HCT116 (cell line): ENCODE measurements at regions not wholly inside any gene's neighbourhood (a gene's known extent, or its start where the extent isn't known, plus 50 kb on each side); places are given as distances from the start of the nearest gene placed in this dataset.

ENCODE experiments used
- ATAC-seq: fragments of 200-7000 bp; cut with Tn5 transposase; 2 replicates; pipeline ENCODE4 v1.9.1; 2020; ENCODE audit warnings: mild to moderate bottlenecking, moderate library complexity
- BruUV-seq: library from RNA; stranded (reverse); fragments of 400-500 nt; replicated peaks from 2 replicates; lab custom pipeline; 2021; lab: Mats Ljungman, UMichigan
- CTCF ChIA-PET: fragments of 300-600 bp; sonication (Branson Sonifier 250); formaldehyde crosslinking; loops from one replicate; lab custom pipeline; 2021; ENCODE audit warnings: antibody characterized with exemption; lab: Charles Lee
- POLR2A ChIA-PET: fragments of 300-600, 350-600 bp; sonication (Branson Sonifier 250); formaldehyde crosslinking; loops from one replicate; lab custom pipeline; 2021; ENCODE audit warnings: antibody characterized with exemption; lab: Charles Lee
- RAD21 ChIA-PET, 2 experiments: fragments of 300-600 bp; sonication (Branson Sonifier 250); formaldehyde crosslinking; loops; one replicate each; lab custom pipeline; 2023; ENCODE audit warnings: low total read pairs in 2 of 2; ENCODE audit not compliant: uncharacterized antibody in 2 of 2, unreplicated experiment in 2 of 2, low non-redundant PET in 1 of 2; lab: Charles Lee
- DNase-seq: peaks from one replicate; pipeline ENCODE4 v3.0.0-alpha.2; 2010; ENCODE audit warnings: low read depth, low spot score
- H2AFZ ChIP-seq: fragments of 200-600 bp; shearing (Covaris generic), sonication (generic); 2 replicates; pipeline ENCODE4 v1.6.1; 2017; ENCODE audit warnings: low read depth, mixed run types, mixed read lengths, antibody characterized with exemption, low read length; ENCODE audit not compliant: poor library complexity, severe bottlenecking
- H3K27ac ChIP-seq: 2 replicates; pipeline ENCODE4 v1.5.1; 2012; ENCODE audit warnings: low read depth, low read length
- H3K27me3 ChIP-seq: fragments of 200-600 bp; sonication (generic); 2 replicates; pipeline ENCODE4 v1.6.1; 2016; ENCODE audit warnings: mixed run types, low read length, mixed read lengths; ENCODE audit not compliant: insufficient read depth
- H3K36me3 ChIP-seq, 2 experiments: fragments of 200-500 bp in 1 of 2; fragments of 200-600 bp in 1 of 2; sonication (Bioruptor generic) in 1 of 2; sonication (generic) in 1 of 2; 2 replicates each; pipeline versions ENCODE4 v1.5.1 to v1.6.1; 2014 to 2016; ENCODE audit warnings: low read length in 2 of 2, inconsistent platforms in 1 of 2, mixed read lengths in 1 of 2, mixed run types in 1 of 2; ENCODE audit not compliant: insufficient read depth in 2 of 2, control insufficient read depth in 1 of 2
- H3K4me1 ChIP-seq, 2 experiments: fragments of 200-600 bp in 1 of 2; sonication (generic) in 1 of 2; 2 replicates each; pipeline versions ENCODE4 v1.5.1 to v1.6.1; 2012 to 2017; ENCODE audit warnings: low read length in 2 of 2, inconsistent platforms in 1 of 2, mild to moderate bottlenecking in 1 of 2, mixed read lengths in 1 of 2, mixed run types in 1 of 2, moderate library complexity in 1 of 2; ENCODE audit not compliant: insufficient read depth in 2 of 2, control insufficient read depth in 1 of 2
- H3K4me2 ChIP-seq: fragments of 200-600 bp; sonication (generic); 2 replicates; pipeline ENCODE4 v1.6.1; 2017; ENCODE audit warnings: mixed run types, low read length, mixed read lengths
- H3K4me3 ChIP-seq, 2 experiments: fragments of 200-600 bp in 1 of 2; sonication (generic) in 1 of 2; replicated peaks in 1 of 2; 2 replicates each; pipeline ENCODE4 v1.5.1; 2011 to 2016; ENCODE audit warnings: low read length in 2 of 2, control low read depth in 1 of 2, low read depth in 1 of 2, mild to moderate bottlenecking in 1 of 2, mixed read lengths in 1 of 2, mixed run types in 1 of 2
- H3K79me2 ChIP-seq: fragments of 200-600 bp; sonication (generic); 2 replicates; pipeline ENCODE4 v1.6.1; 2017; ENCODE audit warnings: mild to moderate bottlenecking, mixed run types, low read length, moderate library complexity, mixed read lengths; ENCODE audit not compliant: insufficient read depth
- H3K9ac ChIP-seq: fragments of 200-600 bp; sonication (generic); 2 replicates; pipeline ENCODE4 v1.6.1; 2016; ENCODE audit warnings: low read length, mixed read lengths
- H3K9me2 ChIP-seq: fragments of 200-600 bp; sonication (generic), shearing (Covaris generic); 2 replicates; pipeline ENCODE4 v1.6.1; 2017; ENCODE audit warnings: mixed run types, mild to moderate bottlenecking, moderate library complexity; ENCODE audit not compliant: insufficient read depth
- H3K9me3 ChIP-seq, 2 experiments: fragments of 200-500 bp in 1 of 2; fragments of 200-600 bp in 1 of 2; sonication (Bioruptor generic) in 1 of 2; sonication (generic) in 1 of 2; 2 replicates each; pipeline ENCODE4 v1.6.1; 2014 to 2017; ENCODE audit warnings: low read length in 2 of 2, mixed read lengths in 2 of 2, inconsistent platforms in 1 of 2, low read depth in 1 of 2, mild to moderate bottlenecking in 1 of 2, mixed run types in 1 of 2, moderate library complexity in 1 of 2; ENCODE audit not compliant: control insufficient read depth in 1 of 2, insufficient read depth in 1 of 2
- H4K20me1 ChIP-seq: fragments of 200-600 bp; sonication (generic), shearing (Covaris generic); 2 replicates; pipeline ENCODE4 v1.6.1; 2017; ENCODE audit warnings: mixed run types, mild to moderate bottlenecking, moderate library complexity; ENCODE audit not compliant: insufficient read depth
- ATF3 ChIP-seq: IDR thresholded peaks from 2 replicates; pipeline ENCODE4 v1.6.1; 2012
- ELF1 ChIP-seq: IDR thresholded peaks from 2 replicates; pipeline ENCODE4 v1.6.1; 2012; ENCODE audit warnings: low read depth, borderline replicate concordance
- FOSL1 ChIP-seq: IDR thresholded peaks from 2 replicates; pipeline ENCODE4 v1.6.1; 2012; ENCODE audit warnings: low read depth
- POLR2A ChIP-seq: IDR thresholded peaks from 2 replicates; pipeline ENCODE4 v1.7.0; 2011; ENCODE audit warnings: borderline replicate concordance; ENCODE audit not compliant: insufficient read depth, insufficient read length; ENCODE audit errors: extremely low read depth
- SP1 ChIP-seq: IDR thresholded peaks from 2 replicates; pipeline ENCODE4 v1.6.1; 2012; ENCODE audit warnings: low read depth
- TCF7L2 ChIP-seq: IDR thresholded peaks from 2 replicates; pipeline ENCODE4 v1.7.0; 2011; ENCODE audit warnings: borderline replicate concordance, inconsistent platforms; ENCODE audit not compliant: insufficient read depth, insufficient read length; ENCODE audit errors: extremely low read depth
- YY1 ChIP-seq: IDR thresholded peaks from 2 replicates; pipeline ENCODE4 v1.6.1; 2011; ENCODE audit warnings: low read length, low read depth, moderate library complexity, mild to moderate bottlenecking; ENCODE audit not compliant: insufficient replicate concordance; ENCODE audit errors: extremely low read depth
- ZBTB33 ChIP-seq: IDR thresholded peaks from 2 replicates; pipeline ENCODE4 v1.6.1; 2011; ENCODE audit warnings: mild to moderate bottlenecking, low read length, moderate library complexity; ENCODE audit not compliant: insufficient replicate concordance; ENCODE audit errors: extremely low read depth
- ZFX ChIP-seq: fragments of 450-650 bp; IDR thresholded peaks from 2 replicates; pipeline ENCODE4 v1.6.1; 2017
- ZNF274 ChIP-seq: fragments of 200-500 bp; sonication (Bioruptor generic); IDR thresholded peaks from 2 replicates; pipeline ENCODE4 v1.6.1; 2014; ENCODE audit warnings: mild to moderate bottlenecking, low read depth, low read length, inconsistent platforms
- intact Hi-C: fragments of 100-400 bp; cut with micrococcal nuclease; formaldehyde crosslinking; loops from 2 replicates; pipeline ENCODE4 v1.10.0; 2022
- TF ChIP-seq, protein P1 (sequence below): IDR thresholded peaks from 2 replicates; pipeline ENCODE4 v1.6.1; 2012; ENCODE audit warnings: low read depth

- DNase-seq: no peak
- BruUV-seq: no TSS peak
- TF ChIP-seq ZNF274: no peak
- TF ChIP-seq ATF3: no peak
- TF ChIP-seq FOSL1: no peak
- TF ChIP-seq ZBTB33: no peak
- TF ChIP-seq SP1: no peak
- no peak for TF ChIP-seq ELF1
- TF ChIP-seq, all 23 proteins: peak for 0
- H3K4me3 ChIP-seq: no peak overlapping the region
- no peaks in the 10 kb centered on the region for H3K36me3 ChIP-seq
- ChIA-PET CTCF (interaction anchor here (1.0 kb wide), 1 partner anchor 112 kb away, joined by 3 read pairs; no protein-coding TSS in a partner anchor), POLR2A (no interaction called here), RAD21 (no interaction called here)
- intact Hi-C loops: no loop called here
- H2AFZ ChIP-seq: no peak overlapping the region
- no peaks in the 10 kb centered on the region for H3K9me2 ChIP-seq
- no peaks in the 10 kb centered on the region for H3K4me1 ChIP-seq
- H3K79me2 ChIP-seq: no peaks in the 10 kb centered on the region
- ATAC-seq: no peak
- H3K9ac ChIP-seq: no peak overlapping the region
- H3K4me2 ChIP-seq: no peak overlapping the region
- no peaks in the 10 kb centered on the region for H3K9me3 ChIP-seq
- H3K27me3 ChIP-seq: no peaks in the 10 kb centered on the region
- no peak overlapping the region for H3K27ac ChIP-seq
- H4K20me1 ChIP-seq: no peaks in the 10 kb centered on the region
Observed at GRCh38 chr6:74167976-74168375, 472.0 kb downstream of the CD109 start.

DNA sequence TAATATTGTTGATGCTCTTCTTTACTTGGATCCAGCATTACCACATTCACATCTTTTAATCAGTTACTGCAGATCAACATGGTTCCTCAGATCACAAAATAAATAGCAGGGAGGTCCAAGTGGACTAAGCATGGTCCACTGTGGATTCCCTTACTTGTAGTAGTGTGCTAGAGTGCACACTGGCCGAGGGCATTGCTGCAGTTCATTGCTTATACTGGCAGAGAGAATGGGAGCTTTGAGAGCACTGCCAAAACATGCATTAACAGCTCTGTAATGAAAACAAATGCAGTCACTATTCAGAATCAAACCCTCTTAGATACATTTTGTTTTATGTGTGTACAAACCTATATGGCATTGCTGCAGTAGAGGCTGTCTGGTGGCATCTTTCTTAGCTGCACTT, 471.5 kb downstream of the CD109 start:
- Histone ChIP-seq H4K20me1 (no peaks in the 10 kb centered on the region), H3K27ac (no peak overlapping the region), H3K4me1 (no peaks in the 10 kb centered on the region), H3K36me3 (no peaks in the 10 kb centered on the region), H3K9me2 (no peaks in the 10 kb centered on the region), H2AFZ (no peak overlapping the region), H3K27me3 (no peaks in the 10 kb centered on the region), H3K4me2 (no peak overlapping the region), H3K4me3 (no peak overlapping the region), H3K79me2 (no peaks in the 10 kb centered on the region), H3K9me3 (no peaks in the 10 kb centered on the region), H3K9ac (no peak overlapping the region)
- ChIA-PET RAD21 (no interaction called here), CTCF (interaction anchor here (1.0 kb wide), 1 partner anchor 112 kb away, joined by 3 read pairs; no protein-coding TSS in a partner anchor), POLR2A (no interaction called here)
- BruUV-seq: no TSS peak
- intact Hi-C loops: no loop called here
- DNase-seq (no peak), ATAC-seq (no peak)
- TF ChIP-seq TCF7L2: no peak
- TF ChIP-seq ZBTB33: no peak
- no peak for TF ChIP-seq ZFX
- no peak for TF ChIP-seq FOSL1
- no peak for TF ChIP-seq POLR2A
- TF ChIP-seq ATF3: no peak
- no peak for TF ChIP-seq YY1
- TF ChIP-seq, protein P1, sequence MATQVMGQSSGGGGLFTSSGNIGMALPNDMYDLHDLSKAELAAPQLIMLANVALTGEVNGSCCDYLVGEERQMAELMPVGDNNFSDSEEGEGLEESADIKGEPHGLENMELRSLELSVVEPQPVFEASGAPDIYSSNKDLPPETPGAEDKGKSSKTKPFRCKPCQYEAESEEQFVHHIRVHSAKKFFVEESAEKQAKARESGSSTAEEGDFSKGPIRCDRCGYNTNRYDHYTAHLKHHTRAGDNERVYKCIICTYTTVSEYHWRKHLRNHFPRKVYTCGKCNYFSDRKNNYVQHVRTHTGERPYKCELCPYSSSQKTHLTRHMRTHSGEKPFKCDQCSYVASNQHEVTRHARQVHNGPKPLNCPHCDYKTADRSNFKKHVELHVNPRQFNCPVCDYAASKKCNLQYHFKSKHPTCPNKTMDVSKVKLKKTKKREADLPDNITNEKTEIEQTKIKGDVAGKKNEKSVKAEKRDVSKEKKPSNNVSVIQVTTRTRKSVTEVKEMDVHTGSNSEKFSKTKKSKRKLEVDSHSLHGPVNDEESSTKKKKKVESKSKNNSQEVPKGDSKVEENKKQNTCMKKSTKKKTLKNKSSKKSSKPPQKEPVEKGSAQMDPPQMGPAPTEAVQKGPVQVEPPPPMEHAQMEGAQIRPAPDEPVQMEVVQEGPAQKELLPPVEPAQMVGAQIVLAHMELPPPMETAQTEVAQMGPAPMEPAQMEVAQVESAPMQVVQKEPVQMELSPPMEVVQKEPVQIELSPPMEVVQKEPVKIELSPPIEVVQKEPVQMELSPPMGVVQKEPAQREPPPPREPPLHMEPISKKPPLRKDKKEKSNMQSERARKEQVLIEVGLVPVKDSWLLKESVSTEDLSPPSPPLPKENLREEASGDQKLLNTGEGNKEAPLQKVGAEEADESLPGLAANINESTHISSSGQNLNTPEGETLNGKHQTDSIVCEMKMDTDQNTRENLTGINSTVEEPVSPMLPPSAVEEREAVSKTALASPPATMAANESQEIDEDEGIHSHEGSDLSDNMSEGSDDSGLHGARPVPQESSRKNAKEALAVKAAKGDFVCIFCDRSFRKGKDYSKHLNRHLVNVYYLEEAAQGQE: no peak
